ENCODE measurements at regions not wholly inside any gene's neighbourhood (a gene's known extent, or its start where the extent isn't known, plus 50 kb on each side); places are given as distances from the start of the nearest gene placed in this dataset.
A peak's percentile ranks its signal among the peaks of the same experiment; 100 is the strongest.
"Not testable (repeated sequence)": the region's sequence is repeated elsewhere in the genome, so short reads cannot be mapped to it uniquely, and the experiment has no call there.

DNA sequence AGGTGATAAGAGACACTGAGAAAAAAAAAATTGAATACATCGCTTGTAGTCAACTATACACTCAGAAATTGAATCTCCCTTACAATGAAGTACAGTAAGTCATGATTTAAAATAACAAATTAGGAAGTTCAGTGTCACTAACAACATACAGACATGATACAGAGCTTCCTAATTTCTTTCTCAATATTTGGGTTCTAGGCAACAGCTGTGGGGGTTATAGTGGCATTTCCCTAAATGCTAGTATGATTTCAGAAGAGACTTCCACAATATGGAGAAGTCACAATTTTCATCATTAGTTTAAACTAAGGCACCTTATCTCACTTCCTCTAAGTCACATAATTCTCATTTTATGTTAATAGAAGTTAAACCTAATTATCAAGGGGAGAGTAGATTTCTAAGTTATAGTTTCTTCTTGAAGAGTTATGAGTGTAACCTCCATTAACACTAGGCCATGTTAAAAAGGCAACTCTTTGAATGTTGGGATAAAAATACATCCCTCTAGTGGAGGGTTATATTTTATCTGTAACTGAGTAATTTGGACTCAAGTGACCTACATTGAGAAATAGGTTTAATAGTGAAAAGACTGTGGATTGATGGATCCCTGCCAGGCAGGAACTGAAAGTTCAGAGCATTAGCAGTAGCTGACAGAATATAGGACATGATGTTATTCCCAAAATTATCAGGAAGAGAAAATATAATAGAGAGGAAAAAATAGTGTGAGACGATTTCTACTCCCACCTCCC is 286.0 kb upstream of the SUCLG2 start:
- DNase-seq (ENCODE audit: low read depth in 1 of 2, low spot score in 1 of 2), result no peak
- no peak for TF ChIP-seq JUND (IDR thresholded peaks at IDR 0.05; ENCODE audit: low read depth)
- in situ Hi-C loops (cut with HindIII; ENCODE audit: low pct_unique_long_range_greater_than_20kb, low sequenced_read_pairs), result no loop called here

DNA sequence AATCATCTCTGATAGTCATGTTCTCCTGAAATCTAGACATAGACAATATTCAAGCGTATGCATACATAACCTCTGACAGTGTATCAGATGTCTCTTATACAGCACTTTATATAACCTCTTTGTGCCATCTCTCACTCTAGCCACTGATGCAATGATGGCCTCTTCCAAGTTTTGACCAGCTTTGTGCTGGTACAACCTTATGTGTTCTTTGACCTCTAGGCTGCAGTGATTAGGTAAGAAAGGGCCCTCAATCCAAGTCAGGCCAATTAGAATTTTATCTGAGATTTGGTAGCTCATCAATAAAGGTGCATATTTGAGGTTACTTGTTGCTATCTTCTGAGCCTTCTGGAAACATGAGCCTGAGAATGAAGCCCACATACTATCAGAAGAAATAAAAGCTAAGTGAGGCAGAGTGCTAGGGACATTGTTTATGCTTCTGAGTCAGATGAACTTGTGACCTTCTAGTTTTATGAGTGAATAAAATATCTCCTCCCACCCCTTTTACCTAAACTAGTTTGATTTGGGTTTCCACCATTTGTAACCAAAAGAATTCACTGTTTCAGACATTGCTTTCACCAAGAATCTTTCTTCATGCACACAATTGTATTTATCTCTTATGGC is 283.2 kb upstream of the SUCLG2 start:
- no peak for DNase-seq (ENCODE audit: low read depth in 1 of 2, low spot score in 1 of 2)
- in situ Hi-C loops (cut with HindIII; ENCODE audit: low pct_unique_long_range_greater_than_20kb, low sequenced_read_pairs), result no loop called here
- no peak for TF ChIP-seq JUND (IDR thresholded peaks at IDR 0.05; ENCODE audit: low read depth)

DNA sequence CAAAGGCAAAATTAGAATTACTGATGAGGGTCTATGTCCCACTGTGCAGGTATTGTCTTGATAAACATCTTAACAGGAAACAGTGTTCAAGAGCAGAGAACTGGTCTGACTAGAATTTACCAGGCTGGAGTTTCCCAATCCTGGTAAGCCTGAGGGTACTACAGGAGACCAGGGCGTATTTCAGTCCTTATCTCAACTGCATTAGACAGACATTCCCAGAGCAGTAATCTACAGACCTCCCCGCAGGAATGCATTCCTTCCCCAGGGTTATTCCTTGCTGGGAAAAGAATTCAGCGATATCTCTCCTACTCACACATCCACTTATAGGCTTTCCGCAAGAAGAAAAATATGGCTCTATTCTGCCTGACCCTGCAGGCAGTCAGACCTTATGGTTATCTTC is 276.0 kb upstream of the SUCLG2 start:
- peak in 1 of 2 experiments; percentile 67 for DNase-seq (ENCODE audit: low read depth in 1 of 2, low spot score in 1 of 2)

DNA sequence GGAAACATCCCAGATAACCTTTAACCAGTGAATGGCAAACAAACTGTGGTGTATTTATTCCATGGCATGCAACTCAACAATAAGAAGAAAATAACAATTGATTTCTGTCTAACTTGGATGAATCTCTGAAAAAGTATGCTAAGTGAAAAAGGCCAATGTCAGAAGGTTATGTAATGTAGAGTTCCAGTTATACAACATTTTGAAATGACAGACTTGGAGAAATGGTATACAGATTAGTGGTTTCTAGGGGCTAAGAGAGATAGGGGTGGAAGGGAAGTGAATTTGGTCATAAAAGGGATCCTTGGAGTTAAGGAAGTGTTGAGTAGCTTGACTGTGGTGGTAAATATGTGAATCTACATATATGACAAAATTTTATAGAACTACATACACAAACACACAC is 269.4 kb upstream of the SUCLG2 start:
- DNase-seq (ENCODE audit: low read depth in 1 of 2, low spot score in 1 of 2), result no peak
- TF ChIP-seq JUND (IDR thresholded peaks at IDR 0.05; ENCODE audit: low read depth), result no peak
- in situ Hi-C loops (cut with HindIII; ENCODE audit: low pct_unique_long_range_greater_than_20kb, low sequenced_read_pairs), result no loop called here

More for the DNA sequence above, 276.0 kb upstream of the SUCLG2 start:
- in situ Hi-C loops (cut with HindIII; ENCODE audit: low pct_unique_long_range_greater_than_20kb, low sequenced_read_pairs), result not testable (repeated sequence)

DNA sequence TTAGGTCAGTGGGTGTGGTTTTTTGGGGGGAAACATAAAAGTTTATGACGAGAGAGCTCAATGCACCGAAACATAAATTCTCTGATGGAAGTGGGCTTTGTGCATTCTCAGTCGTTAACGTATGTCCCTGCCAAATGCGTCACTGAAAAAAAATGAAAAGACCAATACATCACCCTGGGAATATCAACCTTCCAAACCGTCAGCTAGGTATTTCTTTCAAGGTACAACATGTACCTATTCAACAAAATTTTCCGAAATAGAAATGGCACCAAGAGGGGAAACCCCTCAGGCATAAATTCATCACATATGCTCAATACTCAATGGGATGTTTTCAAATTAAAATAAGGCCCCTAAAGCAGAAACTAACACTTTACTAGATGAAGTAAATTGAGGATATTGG is 266.6 kb upstream of the SUCLG2 start:
- no peak for TF ChIP-seq JUND (IDR thresholded peaks at IDR 0.05; ENCODE audit: low read depth)
- DNase-seq (ENCODE audit: low read depth in 1 of 2, low spot score in 1 of 2), result no peak
- in situ Hi-C loops (cut with HindIII; ENCODE audit: low pct_unique_long_range_greater_than_20kb, low sequenced_read_pairs), result no loop called here

DNA sequence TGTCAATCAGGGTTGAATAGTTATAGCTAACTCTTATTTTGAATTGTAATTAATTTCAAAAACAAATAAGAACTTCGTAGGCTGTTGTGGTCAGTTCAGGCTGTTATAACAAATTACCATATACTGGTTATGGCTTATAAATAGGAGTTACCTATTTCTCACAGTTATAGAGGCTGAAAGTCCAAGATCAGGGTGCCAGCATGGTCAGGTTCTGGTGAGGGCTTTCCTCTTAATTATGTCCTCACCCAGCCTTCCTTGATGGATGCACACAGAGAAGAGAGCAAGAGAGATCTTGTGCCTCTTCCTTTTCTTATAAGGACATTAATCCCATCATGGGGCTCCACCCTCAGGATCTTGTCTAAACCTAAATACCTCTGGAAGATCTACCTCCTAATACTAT is 265.9 kb upstream of the SUCLG2 start:
- in situ Hi-C loops (cut with HindIII; ENCODE audit: low pct_unique_long_range_greater_than_20kb, low sequenced_read_pairs), result no loop called here
- TF ChIP-seq JUND (IDR thresholded peaks at IDR 0.05; ENCODE audit: low read depth), result no peak
- DNase-seq (ENCODE audit: low read depth in 1 of 2, low spot score in 1 of 2), result no peak

DNA sequence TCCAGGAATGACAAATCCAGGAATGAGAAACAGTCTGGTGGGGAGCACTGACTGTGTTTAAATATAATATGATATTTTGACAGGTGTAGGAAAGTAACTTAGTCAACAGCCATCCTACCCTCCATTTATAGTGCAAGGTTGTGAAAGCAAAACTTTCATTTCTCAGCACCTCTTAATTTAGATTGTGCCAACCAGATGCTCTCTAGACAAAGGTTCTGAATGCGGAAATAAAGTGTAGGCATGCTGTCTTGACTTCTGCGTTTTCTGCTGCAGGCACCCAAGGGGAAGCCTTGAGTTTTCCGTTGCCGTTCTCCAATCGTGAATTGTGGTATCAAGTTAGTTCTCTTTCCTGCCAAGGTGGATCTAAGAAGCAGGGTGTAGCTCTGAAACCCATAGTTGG is 261.9 kb upstream of the SUCLG2 start:
- TF ChIP-seq JUND (IDR thresholded peaks at IDR 0.05; ENCODE audit: low read depth), result no peak

DNA sequence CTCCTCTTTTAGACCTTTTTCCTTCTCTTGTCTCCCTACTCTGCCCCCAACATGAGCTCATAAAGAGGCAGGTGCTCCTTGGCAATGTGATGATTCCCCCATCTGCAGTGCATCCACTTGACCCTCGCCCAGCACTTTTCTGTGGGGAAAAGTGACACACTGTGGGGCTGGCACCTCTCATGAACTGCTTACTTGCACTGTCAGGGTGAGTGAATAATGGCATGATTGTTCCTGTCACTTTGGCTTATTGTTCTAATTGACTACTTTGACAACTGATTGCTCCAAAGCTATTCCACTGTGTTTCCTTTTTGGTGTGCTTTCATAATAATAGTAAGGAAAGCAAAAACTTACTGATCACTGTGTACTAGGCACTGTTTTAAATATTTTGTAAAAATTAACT is 253.3 kb upstream of the SUCLG2 start:
- in situ Hi-C loops (cut with HindIII; ENCODE audit: low pct_unique_long_range_greater_than_20kb, low sequenced_read_pairs), result no loop called here
- DNase-seq (ENCODE audit: low read depth in 1 of 2, low spot score in 1 of 2), result no peak
- no peak for TF ChIP-seq JUND (IDR thresholded peaks at IDR 0.05; ENCODE audit: low read depth)

More for the DNA sequence above, 261.9 kb upstream of the SUCLG2 start:
- no peak for DNase-seq (ENCODE audit: low read depth in 1 of 2, low spot score in 1 of 2)
- in situ Hi-C loops (cut with HindIII; ENCODE audit: low pct_unique_long_range_greater_than_20kb, low sequenced_read_pairs), result no loop called here

DNA sequence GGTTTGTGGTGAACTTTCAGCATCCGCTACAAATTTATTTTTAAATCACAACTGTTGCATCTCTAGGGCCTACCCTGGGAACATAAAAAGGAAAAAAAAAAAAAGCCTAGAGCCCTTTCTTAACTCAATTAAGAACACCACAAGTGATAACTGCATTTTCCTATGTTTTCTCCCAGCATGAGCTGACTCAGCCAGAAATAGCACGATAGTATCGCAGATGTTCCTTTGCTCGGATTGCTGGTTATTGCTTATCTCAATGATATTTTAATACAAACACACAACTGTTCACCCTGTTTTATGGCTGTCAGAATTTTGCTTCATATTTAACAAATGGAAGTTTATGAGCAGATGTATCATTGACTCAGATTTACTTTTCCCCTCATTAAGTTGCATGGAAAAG is 251.8 kb upstream of the SUCLG2 start:
- DNase-seq (ENCODE audit: low read depth in 1 of 2, low spot score in 1 of 2), result no peak
- in situ Hi-C loops (cut with HindIII; ENCODE audit: low pct_unique_long_range_greater_than_20kb, low sequenced_read_pairs), result no loop called here
- no peak for TF ChIP-seq JUND (IDR thresholded peaks at IDR 0.05; ENCODE audit: low read depth)

DNA sequence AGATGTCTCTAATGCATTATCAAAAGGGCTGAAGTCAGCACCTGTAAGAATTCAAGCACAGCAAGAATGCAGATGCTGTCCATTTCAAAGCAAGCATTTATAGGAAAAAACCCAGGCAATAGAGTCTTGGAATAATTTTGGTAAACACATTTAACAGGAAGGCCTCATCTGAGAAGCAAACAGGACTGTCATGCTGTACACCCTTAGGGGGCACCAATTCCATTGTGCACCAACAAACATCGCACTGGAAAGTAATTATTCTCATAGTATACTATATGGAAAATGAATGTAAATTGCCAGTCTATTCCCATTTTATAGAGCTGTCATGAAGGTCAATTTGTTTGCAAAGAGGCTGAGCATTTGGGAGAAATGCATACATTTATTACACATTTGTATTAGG is 247.3 kb upstream of the SUCLG2 start:
- peak in 1 of 2 experiments; percentile 12 for DNase-seq (ENCODE audit: low read depth in 1 of 2, low spot score in 1 of 2)
- in situ Hi-C loops (cut with HindIII; ENCODE audit: low pct_unique_long_range_greater_than_20kb, low sequenced_read_pairs), result no loop called here
- TF ChIP-seq JUND (IDR thresholded peaks at IDR 0.05; ENCODE audit: low read depth), result no peak

DNA sequence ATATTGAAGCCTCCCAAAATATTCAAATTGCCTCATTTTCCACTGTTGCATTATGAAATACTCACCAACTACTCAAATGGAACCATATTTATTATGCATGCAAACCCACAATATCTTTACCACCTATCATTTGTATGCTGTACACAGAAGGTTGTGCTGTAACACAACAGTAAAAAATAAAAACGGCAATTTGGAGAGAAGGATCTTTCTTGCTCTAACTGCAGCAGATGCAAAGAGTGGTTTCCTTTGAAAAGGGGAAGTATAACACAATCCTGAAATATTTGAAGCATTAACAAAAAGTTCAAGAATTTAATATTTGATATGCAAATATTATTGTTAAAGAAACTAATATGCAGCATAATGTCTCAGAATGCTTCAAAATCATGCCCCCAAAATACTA is 244.5 kb upstream of the SUCLG2 start:
- in situ Hi-C loops (cut with HindIII; ENCODE audit: low pct_unique_long_range_greater_than_20kb, low sequenced_read_pairs), result no loop called here
- no peak for TF ChIP-seq JUND (IDR thresholded peaks at IDR 0.05; ENCODE audit: low read depth)
- no peak for DNase-seq (ENCODE audit: low read depth in 1 of 2, low spot score in 1 of 2)

DNA sequence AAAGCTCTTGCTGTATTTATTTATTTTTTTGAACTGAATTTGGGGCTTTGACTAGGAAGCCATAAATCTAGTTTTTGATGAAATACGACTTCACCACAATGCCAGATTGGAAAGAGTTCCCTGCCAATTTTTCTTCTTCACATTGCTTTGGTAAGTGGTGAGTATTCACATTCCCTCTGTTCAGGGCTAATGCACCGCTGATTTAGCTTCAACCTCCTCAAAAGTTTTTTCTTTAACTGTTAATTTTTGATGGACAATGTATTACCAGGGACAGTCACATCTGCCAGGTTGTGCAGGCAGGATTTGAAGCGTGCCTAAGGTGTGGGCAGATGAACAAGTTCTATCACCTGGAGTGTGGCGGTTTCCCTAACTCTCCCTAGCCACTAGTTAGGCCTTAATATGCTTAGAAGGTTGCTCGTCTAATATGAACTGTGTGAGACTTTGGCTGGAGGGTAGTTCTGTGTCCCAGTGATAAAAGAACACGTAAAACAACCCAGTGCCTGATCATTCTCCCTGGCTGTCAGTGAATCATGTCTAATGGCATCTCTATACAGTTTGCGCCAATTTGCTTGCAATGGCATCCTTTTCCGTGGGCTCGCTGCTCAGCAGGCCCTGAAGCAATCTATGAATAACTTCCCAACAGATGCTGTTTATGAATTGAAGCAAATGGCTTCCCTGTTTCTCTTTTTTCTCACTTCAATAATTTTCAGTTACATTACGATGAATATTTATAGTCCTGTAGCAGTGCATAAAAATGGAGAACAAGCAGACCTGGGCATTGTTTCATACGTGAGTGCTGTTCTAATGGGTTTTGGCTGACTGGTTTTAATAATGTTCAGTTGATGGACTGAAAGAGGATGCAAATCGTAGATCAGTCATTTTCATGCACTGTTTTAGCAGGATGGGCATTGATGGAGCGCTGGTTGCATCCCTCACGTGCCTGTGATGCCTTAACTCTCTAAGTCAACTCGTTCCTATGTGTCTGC is 243.2 kb upstream of the SUCLG2 start:
- in situ Hi-C loops (cut with HindIII; ENCODE audit: low pct_unique_long_range_greater_than_20kb, low sequenced_read_pairs), result no loop called here
- no peak for TF ChIP-seq JUND (IDR thresholded peaks at IDR 0.05; ENCODE audit: low read depth)
- DNase-seq (ENCODE audit: low read depth in 1 of 2, low spot score in 1 of 2), result no peak

DNA sequence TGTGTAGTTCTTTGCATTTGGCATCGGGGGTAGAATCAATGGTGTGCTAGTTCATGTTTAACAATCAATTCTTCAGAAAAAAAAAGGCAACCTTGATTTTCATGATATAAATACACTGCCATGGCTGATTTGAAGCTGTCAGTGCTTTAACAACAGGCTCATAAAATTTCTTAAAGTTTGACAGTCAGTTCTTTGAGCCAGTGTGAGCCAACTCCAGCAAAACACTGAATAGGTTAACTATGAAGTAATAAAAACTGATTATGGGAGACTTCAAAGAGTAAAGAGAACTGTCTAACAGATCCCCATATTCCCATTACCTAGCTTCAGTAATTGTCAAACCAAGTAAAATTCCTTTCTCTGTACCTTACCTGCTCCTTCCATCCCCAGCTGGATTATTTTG is 241.7 kb upstream of the SUCLG2 start:
- in situ Hi-C loops (cut with HindIII; ENCODE audit: low pct_unique_long_range_greater_than_20kb, low sequenced_read_pairs), result no loop called here
- TF ChIP-seq JUND (IDR thresholded peaks at IDR 0.05; ENCODE audit: low read depth), result no peak
- no peak for DNase-seq (ENCODE audit: low read depth in 1 of 2, low spot score in 1 of 2)
